Parathyroid adenoma (tissue), 2 donors: ENCODE measurements at regions not wholly inside any gene's neighbourhood (a gene's known extent, or its start where the extent isn't known, plus 50 kb on each side); places are given as distances from the start of the nearest gene placed in this dataset.

ENCODE experiments used
- H2AFZ ChIP-seq: fragments of 300-600 bp; sonication (generic); one replicate; pipeline ENCODE4 v1.7.0; 2017; ENCODE audit warnings: antibody characterized with exemption, mild to moderate bottlenecking
- H3K27ac ChIP-seq: fragments of 300-600 bp; sonication (generic); one replicate; pipeline ENCODE4 v1.7.0; 2017
- H3K27me3 ChIP-seq: fragments of 300-600 bp; sonication (generic); one replicate; pipeline ENCODE4 v1.7.0; 2017; ENCODE audit warnings: low read length; ENCODE audit not compliant: control insufficient read depth, insufficient read depth
- H3K36me3 ChIP-seq: fragments of 300-600 bp; sonication (generic); one replicate; pipeline ENCODE4 v1.7.0; 2017; ENCODE audit warnings: low read length; ENCODE audit not compliant: control insufficient read depth, insufficient read depth
- H3K4me1 ChIP-seq: fragments of 300-600 bp; sonication (generic); one replicate; pipeline ENCODE4 v1.7.0; 2017; ENCODE audit warnings: control low read depth
- H3K4me2 ChIP-seq: fragments of 300-600 bp; sonication (generic); one replicate; pipeline ENCODE4 v1.7.0; 2017; ENCODE audit warnings: low read length
- H3K4me3 ChIP-seq: fragments of 300-600 bp; sonication (generic); one replicate; pipeline ENCODE4 v1.7.0; 2017; ENCODE audit warnings: low read depth, low read length
- H3K79me2 ChIP-seq: fragments of 300-600 bp; sonication (generic); one replicate; pipeline ENCODE4 v1.7.0; 2017; ENCODE audit warnings: control low read depth
- H3K9ac ChIP-seq: fragments of 300-600 bp; sonication (generic); one replicate; pipeline ENCODE4 v1.7.0; 2017; ENCODE audit warnings: mild to moderate bottlenecking
- H3K9me3 ChIP-seq: fragments of 300-600 bp; sonication (generic); one replicate; pipeline ENCODE4 v1.7.0; 2017; ENCODE audit warnings: low read length; ENCODE audit not compliant: control insufficient read depth
- CTCF ChIP-seq: fragments of 300-600 bp; sonication (generic); IDR thresholded peaks from one replicate; pipeline ENCODE4 v1.7.0; 2017; ENCODE audit warnings: antibody characterized with exemption, mild to moderate bottlenecking
- donor health status: primary hyperparathyroidism.

- H2AFZ ChIP-seq = no peak overlapping the region
- no peaks in the 10 kb centered on the region for H3K79me2 ChIP-seq
- H3K27ac ChIP-seq = no peak overlapping the region
- no peak overlapping the region for H3K9ac ChIP-seq
- no peak for TF ChIP-seq CTCF
- no peak overlapping the region for H3K4me3 ChIP-seq
- no peaks in the 10 kb centered on the region for H3K9me3 ChIP-seq
- no peaks in the 10 kb centered on the region for H3K4me1 ChIP-seq
- H3K36me3 ChIP-seq = no peaks in the 10 kb centered on the region
- H3K27me3 ChIP-seq = no peaks in the 10 kb centered on the region
- no peak overlapping the region for H3K4me2 ChIP-seq
Observed at GRCh38 chr4:60948008-60948407, 252.1 kb upstream of the ADGRL3 start.

- no peak overlapping the region for H2AFZ ChIP-seq
- no peaks in the 10 kb centered on the region for H3K9me3 ChIP-seq
- H3K79me2 ChIP-seq = no peaks in the 10 kb centered on the region
- H3K4me3 ChIP-seq = no peak overlapping the region
- no peaks in the 10 kb centered on the region for H3K36me3 ChIP-seq
- no peak overlapping the region for H3K4me2 ChIP-seq
- no peak overlapping the region for H3K9ac ChIP-seq
- H3K27ac ChIP-seq = no peak overlapping the region
- no peaks in the 10 kb centered on the region for H3K4me1 ChIP-seq
- no peaks in the 10 kb centered on the region for H3K27me3 ChIP-seq
- TF ChIP-seq CTCF = no peak
Observed at GRCh38 chr4:60952921-60953320, 247.2 kb upstream of the ADGRL3 start.

- no peak overlapping the region for H3K27ac ChIP-seq
- H3K9me3 ChIP-seq = no peaks in the 10 kb centered on the region
- no peak overlapping the region for H3K4me2 ChIP-seq
- no peaks in the 10 kb centered on the region for H3K79me2 ChIP-seq
- no peak overlapping the region for H2AFZ ChIP-seq
- H3K9ac ChIP-seq = no peak overlapping the region
- no peak for TF ChIP-seq CTCF
- H3K4me3 ChIP-seq = no peak overlapping the region
- no peaks in the 10 kb centered on the region for H3K4me1 ChIP-seq
- no peaks in the 10 kb centered on the region for H3K27me3 ChIP-seq
- no peaks in the 10 kb centered on the region for H3K36me3 ChIP-seq
Observed at GRCh38 chr4:60953826-60954225, 246.3 kb upstream of the ADGRL3 start.

GRCh38 chr4:60962286-60962685 lies 237.8 kb upstream of the ADGRL3 start:
- no peak overlapping the region for H2AFZ ChIP-seq
- no peak overlapping the region for H3K9ac ChIP-seq
- no peak for TF ChIP-seq CTCF
- H3K27me3 ChIP-seq = no peaks in the 10 kb centered on the region
- H3K36me3 ChIP-seq = no peaks in the 10 kb centered on the region
- H3K9me3 ChIP-seq = no peaks in the 10 kb centered on the region
- H3K27ac ChIP-seq = no peak overlapping the region
- H3K4me1 ChIP-seq = no peaks in the 10 kb centered on the region
- no peaks in the 10 kb centered on the region for H3K79me2 ChIP-seq
- H3K4me3 ChIP-seq = no peak overlapping the region
- H3K4me2 ChIP-seq = no peak overlapping the region

- H3K36me3 ChIP-seq = no peaks in the 10 kb centered on the region
- H3K27ac ChIP-seq = no peak overlapping the region
- no peaks in the 10 kb centered on the region for H3K9me3 ChIP-seq
- H3K4me2 ChIP-seq = no peak overlapping the region
- no peak overlapping the region for H2AFZ ChIP-seq
- no peaks in the 10 kb centered on the region for H3K4me1 ChIP-seq
- no peak for TF ChIP-seq CTCF
- H3K4me3 ChIP-seq = no peak overlapping the region
- no peaks in the 10 kb centered on the region for H3K79me2 ChIP-seq
- no peaks in the 10 kb centered on the region for H3K27me3 ChIP-seq
- no peak overlapping the region for H3K9ac ChIP-seq
Observed at GRCh38 chr4:60981534-60981933, 218.6 kb upstream of the ADGRL3 start.
